Glomerular visceral epithelial cell (primary cell): ENCODE measurements at regions not wholly inside any gene's neighbourhood (a gene's known extent, or its start where the extent isn't known, plus 50 kb on each side); places are given as distances from the start of the nearest gene placed in this dataset.
"Not testable (repeated sequence)": the region's sequence is repeated elsewhere in the genome, so short reads cannot be mapped to it uniquely, and the experiment has no call there.

Source experiments
- DNase-seq: peaks from one replicate; pipeline ENCODE4 v3.0.0-alpha.2; 2016; ENCODE audit errors: extremely low spot score

- DNase-seq = no peak
Measured at GRCh38 chr10:60570272-60570865, 180.7 kb upstream of the ANK3 start.

GRCh38 chr10:60569681-60570080 lies 180.0 kb upstream of the ANK3 start:
- no peak for DNase-seq

- no peak for DNase-seq
Measured at GRCh38 chr10:60566096-60566495, 176.4 kb upstream of the ANK3 start.

GRCh38 chr10:60565492-60565891 lies 175.8 kb upstream of the ANK3 start:
- no peak for DNase-seq

GRCh38 chr10:60564475-60564874 lies 174.8 kb upstream of the ANK3 start:
- no peak for DNase-seq

GRCh38 chr10:60560451-60560850 lies 170.8 kb upstream of the ANK3 start:
- no peak for DNase-seq

GRCh38 chr10:60555700-60556099 lies 166.0 kb upstream of the ANK3 start:
- DNase-seq = no peak

- DNase-seq = peak; percentile 46
Measured at GRCh38 chr10:60549686-60550085, 160.0 kb upstream of the ANK3 start.

GRCh38 chr10:60542657-60543056 lies 153.0 kb upstream of the ANK3 start:
- no peak for DNase-seq

GRCh38 chr10:60541451-60541850 lies 151.8 kb upstream of the ANK3 start:
- DNase-seq = no peak

GRCh38 chr10:60537697-60538096 lies 148.0 kb upstream of the ANK3 start:
- no peak for DNase-seq

GRCh38 chr10:60536529-60537114 lies 146.9 kb upstream of the ANK3 start:
- peak; percentile 61 for DNase-seq

GRCh38 chr10:60535427-60535826 lies 145.8 kb upstream of the ANK3 start:
- no peak for DNase-seq

- DNase-seq = no peak
Measured at GRCh38 chr10:60534761-60535389, 145.2 kb upstream of the ANK3 start.

GRCh38 chr10:60532696-60533468 lies 143.2 kb upstream of the ANK3 start:
- DNase-seq = no peak

GRCh38 chr10:60531006-60531405 lies 141.3 kb upstream of the ANK3 start:
- DNase-seq = no peak

GRCh38 chr10:60527676-60528075 lies 138.0 kb upstream of the ANK3 start:
- DNase-seq = no peak

GRCh38 chr10:60525716-60526585 lies 136.3 kb upstream of the ANK3 start:
- DNase-seq = no peak

- peak; percentile 2 for DNase-seq
Measured at GRCh38 chr10:60524541-60524940, 134.9 kb upstream of the ANK3 start.

- DNase-seq = not testable (repeated sequence)
Measured at GRCh38 chr10:60523371-60523770, 133.7 kb upstream of the ANK3 start.

- no peak for DNase-seq
Measured at GRCh38 chr10:60522617-60523016, 132.9 kb upstream of the ANK3 start.

- peak; percentile 4 for DNase-seq
Measured at GRCh38 chr10:60521974-60522405, 132.3 kb upstream of the ANK3 start.
